Left forelimb (tissue), 1 donor: ENCODE measurements at regions not wholly inside any gene's neighbourhood (a gene's known extent, or its start where the extent isn't known, plus 50 kb on each side); places are given as distances from the start of the nearest gene placed in this dataset.
"Not testable (repeated sequence)": the region's sequence is repeated elsewhere in the genome, so short reads cannot be mapped to it uniquely, and the experiment has no call there.

Source experiments
- DNase-seq: peaks from one replicate; pipeline ENCODE4 v3.0.0-alpha.2; 2018; ENCODE audit warnings: low spot score

DNA sequence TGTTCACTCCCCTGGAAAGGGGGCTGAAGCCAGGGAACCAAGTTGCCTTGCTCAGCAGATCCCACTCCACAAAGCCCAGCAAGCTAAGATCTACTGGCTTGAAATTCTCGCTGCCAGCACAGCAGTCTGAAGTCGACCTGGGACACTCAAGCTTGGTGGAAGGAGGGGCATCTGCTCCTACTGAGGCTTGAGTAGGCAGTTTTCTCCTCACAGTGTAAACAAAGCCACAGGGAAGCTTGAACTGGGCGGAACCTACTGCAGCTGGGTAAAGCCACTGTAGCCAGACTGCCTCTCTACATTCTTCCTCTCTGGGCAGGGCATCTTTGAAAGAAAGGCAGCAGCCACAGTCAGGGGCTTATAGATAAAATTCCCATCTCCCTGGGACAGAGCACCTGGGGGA is 495.0 kb downstream of the USP25 start:
- not testable (repeated sequence) for DNase-seq

DNA sequence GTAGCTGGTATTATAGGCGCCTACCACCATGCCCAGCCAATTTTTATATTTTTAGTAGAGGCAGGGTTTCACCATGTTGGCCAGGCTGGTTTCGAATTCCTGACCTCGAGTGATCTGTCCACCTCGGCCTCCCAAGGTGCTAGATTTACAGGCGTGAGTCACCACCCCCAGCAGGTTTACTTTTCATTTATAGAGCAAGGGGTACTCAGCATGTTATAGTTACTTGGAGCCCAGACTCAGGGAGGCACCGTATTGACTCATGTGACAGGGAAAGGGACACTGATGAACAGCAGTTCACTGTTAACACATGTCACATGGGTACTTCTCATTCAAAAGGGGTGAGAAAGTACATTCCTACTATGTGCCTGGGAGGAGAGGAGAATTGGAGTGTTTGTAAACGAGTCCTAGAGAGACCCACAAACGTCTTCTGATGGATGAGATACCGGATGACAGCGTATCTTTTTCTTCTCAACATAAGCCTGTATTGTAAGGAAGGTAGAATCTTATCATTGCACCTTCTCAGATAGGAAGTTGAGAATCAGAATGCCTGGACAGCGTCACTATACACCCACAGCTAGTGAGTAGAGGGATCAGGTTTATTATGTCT is 510.0 kb downstream of the USP25 start:
- no peak for DNase-seq

DNA sequence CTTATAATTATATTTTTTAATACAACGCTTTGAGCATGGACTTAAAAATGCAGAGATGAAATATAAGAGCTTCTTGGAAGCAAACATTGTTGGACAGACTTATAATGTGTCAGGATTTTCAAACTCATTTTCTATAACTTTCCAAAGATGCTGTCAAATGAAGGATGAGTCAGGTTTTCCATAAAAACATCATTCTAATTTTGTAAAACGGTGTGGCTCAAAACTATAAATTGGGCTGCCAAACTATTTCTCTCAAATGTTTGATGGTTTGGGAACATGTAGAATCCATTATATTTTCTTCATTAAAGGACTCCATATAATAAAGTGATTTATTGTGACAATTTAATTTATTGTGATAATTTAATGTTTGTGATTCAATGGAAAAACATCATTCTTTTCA is 511.2 kb downstream of the USP25 start:
- no peak for DNase-seq

DNA sequence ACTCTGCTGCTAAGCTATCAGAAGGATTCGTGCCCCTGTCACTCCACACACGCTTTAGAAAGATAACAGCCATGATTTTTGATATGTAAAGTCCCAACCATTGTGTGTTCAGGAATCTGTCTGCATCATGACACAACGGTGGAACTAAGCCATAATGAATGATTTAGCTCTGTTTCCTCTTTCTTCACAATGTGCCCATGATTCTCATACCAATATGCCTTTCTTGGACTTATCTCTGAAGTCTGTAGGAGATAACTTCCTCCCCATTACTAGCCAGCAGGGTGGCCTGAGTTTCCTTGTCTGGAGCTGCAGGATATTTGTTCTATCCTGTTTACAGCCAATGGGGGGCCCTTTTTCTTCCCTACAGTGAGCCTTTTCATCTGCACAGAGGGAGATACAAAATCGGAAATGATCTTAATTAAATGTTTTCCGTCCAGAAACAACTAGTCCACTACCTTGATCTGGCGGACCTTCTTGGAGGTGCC is 511.7 kb downstream of the USP25 start:
- DNase-seq: no peak

DNA sequence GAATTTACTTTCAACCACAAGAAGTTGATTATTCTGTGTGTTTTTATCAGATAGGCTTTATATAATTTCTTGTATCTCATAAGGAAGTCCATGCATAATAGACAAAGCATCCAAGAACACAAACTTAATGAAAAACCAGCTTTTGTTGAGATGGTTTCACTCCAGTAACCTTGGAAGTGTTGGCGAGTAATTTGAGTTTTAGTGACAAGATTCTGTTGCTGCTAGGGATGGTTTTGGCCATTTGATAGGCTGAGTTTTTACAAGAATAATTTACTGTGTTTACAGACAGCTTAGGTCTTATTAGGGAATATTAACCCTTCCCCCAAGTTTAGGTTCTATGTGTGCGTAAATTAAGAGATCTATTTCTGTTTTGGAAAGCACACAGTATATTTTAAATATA is 513.6 kb downstream of the USP25 start:
- no peak for DNase-seq

DNA sequence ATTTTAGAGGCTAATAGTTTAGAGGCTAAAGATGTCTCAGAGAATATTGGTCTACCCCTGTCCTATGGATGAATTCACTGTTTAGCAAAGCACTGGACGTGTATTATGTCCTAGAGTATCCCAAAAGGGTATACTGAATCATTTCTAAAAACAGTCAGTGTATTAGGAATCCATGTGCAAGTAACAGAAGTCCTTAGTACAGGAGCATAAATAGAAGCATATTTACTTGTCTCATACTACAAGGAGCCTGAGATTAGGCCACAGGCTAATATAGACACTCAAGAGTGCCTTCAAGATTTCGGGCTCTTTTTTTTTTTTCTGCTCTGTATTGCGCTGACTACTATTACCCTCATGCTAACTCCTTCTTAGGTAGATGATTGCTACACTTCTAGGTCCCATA is 518.9 kb downstream of the USP25 start:
- DNase-seq: no peak

DNA sequence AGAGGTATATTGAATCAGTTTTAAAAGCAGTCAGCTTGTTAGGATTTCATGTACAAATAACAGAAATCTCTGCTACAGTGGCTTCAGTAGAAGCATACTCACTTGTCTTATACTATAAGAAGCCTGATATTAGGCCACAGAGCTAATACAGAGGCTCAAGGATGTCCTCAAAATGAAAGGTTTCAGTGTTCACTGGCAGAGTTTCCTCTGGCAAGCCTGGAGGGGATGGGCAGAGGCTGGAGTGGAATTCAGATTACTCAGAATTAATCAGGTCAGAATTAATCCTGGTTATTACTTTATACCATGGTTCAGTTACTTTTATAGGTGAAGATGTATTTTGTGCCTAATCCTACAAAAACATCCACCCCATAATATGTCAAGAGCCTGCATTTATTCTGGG is 520.5 kb downstream of the USP25 start:
- DNase-seq: no peak

DNA sequence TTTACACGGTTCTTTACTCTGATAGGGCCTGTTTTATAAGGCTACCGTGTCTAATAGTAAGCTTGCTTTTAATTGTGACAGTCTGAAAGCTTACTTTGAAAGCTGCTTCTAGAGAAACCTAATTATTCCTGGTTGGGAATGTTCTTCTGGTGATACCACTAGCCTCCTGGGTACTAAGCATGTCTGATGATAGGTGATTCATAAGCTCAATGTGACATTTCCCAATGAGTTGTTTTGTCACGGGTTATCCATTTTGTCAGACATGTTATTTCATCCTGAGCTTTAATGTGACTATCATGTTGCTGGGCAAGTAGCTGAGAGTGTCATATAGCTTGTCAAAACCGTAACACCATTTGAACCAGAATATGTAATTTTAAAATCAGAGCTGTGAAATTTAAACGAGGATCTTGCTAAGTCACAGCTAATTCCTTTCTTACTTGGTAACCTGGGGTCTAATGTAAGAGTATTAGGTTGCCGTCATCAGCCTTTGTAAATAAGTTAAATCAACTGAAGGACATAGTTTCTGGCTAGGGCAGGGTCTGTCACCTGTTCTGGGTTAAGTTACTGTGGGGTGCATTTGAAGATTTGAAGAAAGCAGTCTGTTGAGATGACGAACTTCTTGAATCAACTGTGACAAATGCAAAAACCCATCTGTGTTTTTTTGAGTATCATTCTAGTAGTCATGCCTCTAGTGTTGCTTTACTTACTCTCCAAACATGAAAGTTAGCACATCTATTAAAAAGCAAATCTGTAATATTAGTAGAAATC is 529.2 kb downstream of the USP25 start:
- DNase-seq: no peak

DNA sequence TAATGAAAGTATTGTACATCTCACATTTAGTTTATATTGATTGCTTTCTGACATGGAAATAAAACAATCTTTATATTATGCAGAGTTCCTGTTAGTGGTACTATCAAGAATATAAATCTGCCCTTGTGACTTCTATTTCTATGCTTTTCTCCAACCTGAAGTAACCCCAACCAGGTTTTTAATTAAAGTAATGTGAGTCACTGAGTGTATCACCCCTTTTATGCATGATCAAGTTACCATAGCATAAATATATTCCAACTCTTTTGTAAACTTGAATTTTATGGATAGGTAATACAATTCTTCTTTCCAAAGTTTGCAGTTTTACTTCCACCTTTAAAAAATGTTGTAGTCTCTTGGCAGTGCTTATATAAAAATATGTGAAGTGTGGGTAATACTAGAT is 532.3 kb downstream of the USP25 start:
- no peak for DNase-seq

DNA sequence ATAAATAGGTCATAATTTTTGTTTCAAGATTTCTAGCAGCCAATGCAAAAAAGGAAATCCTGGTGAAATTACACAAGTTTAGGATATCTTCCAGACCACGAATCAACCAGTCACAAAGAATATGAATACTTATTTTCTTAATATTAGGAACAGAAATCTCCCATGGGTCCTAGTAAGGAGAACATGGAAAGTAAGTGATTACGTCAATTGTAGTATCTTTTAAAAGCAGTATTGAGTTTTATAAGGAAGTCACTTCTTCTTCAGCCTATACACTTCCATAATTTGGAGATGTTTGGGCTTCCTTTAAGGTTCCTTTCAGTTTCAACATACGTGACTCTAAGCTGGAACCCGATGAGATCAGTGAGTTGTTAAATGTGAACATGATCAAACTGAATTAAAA is 534.5 kb downstream of the USP25 start:
- no peak for DNase-seq

DNA sequence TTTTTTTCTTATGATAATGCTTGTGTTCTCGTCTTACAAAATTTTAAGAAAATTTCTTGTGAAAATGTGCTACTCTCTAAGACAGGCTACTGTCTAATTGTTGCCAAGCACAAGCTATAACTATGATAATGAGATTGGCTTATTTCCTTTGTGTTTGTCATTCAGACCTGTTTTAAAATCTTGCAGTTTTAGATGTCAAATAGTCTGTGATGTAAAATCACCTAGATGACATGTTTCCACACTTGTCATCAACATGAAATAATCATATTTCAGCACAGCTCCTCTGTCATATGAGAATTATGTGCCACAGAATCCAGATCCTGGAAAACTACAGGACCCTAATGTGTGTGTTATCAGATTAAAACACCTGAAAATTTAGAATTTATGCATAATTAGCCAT is 539.7 kb downstream of the USP25 start:
- DNase-seq: no peak

DNA sequence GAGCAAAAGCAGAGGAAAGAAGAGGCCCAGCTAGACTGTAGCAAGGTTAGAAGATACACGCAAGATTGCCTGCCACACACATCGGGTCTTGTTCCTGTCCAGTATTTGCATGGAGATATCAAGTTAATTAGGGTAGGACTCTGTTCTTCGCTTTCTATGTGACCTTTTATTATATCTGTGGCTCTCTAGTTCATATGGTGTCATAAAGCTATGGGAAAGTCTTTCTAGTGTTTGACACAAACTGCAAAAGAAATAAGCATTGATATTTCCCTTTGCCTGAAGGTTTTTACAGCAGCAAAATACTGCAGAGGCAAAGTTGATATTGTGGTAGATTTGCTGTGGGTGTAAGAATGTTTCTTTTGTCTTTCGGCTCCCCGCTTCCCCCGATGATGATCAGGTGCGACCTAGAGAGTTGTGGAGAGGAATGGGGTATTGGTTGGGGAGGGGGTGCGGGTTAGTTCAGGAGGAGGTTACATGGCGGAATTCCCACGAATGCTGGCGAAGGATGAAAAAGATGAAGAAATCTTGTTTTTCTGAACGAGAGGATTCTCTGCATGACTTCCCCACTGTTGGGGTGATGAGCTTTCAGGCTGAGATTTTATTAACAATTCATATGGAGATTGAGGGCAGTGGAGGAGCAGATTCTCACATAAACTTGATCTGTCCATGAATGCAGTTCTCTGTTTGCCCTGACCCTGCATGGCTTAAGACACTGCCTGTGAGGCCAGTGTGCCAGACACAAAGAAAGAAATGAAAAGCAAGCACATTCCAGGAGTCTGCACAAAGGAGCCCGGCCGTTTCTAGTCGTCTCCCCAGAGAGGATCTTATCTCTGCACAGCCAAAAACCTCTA is 550.2 kb downstream of the USP25 start:
- DNase-seq: peak; percentile 67

DNA sequence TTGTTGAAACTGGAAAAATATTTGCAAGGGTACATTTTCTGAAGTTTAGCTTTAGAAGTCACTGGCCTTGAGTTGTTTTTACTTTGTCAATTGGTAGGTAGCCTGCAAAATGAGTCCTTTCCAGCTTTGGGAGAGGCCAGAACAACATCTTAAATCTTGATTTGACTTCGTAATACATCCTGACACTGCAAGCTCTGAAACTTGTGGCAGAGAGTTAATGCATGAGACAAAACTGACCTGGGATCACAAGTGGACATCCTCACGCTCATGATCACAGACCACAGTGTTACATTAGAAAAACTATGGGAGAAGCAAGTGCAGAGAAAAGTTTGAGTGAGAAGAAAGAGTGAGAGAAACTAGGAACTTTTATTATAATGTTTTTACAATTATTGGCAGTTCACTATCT is 550.9 kb downstream of the USP25 start:
- DNase-seq: no peak

DNA sequence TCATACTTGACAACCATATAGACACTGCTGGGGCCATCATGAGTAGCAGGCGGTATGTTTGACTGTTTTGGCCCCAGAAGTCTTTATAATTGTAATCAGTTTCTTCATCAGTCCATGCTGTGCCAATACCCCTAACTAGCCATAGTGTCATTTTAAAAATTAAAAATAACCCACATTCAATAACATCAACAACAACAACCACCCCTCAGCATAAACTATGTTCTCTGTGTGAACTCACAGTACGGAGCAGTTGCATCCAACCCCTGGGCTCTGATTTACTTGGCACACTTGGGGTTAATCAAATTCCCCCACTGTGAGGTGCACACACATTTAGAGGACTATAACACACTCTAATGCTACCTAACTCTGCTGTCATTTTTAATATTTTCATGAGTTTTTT is 553.7 kb downstream of the USP25 start:
- no peak for DNase-seq

DNA sequence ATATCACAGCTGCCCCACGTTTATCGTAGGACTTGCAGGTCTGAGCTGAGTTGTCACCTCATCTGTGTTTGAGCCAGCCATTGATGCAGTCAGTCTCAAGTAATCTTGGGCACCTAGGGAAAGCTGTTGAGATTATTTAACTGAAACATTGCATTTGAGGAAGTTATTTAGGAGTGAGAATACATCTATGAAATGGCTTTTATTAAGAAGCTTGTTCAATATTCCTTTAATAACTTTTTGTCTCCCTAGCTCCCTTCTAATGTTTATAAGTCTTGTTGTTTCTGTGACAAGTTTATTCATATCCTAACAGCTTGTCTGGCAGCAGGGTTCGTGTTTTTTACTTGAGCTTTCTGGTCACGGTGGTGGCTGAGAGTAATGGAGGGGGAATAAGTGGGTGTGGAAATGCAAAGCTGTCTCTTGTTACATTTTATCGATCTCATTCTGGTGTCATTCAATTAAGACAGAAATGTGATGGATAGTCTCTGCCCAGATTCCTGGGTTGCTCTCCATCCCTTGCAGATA is 555.9 kb downstream of the USP25 start:
- no peak for DNase-seq

DNA sequence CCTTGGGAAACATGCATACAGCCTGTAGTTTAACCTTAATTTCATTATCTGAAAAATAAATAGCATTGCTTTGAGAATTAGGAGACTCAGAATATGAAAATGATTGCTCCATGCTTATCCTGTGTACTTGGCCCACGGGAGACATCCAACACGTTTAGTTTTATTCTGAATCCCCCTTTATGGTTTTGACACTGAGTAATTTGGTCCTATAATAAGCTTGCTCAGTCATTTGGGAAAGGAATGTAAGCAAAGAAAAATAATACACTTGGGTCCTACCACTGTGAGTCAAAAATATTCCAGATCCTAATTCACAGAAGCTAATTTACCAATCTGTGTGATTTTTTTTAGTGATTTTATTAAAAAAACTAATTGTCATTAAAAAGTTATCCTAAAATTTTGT is 557.3 kb downstream of the USP25 start:
- DNase-seq: no peak

DNA sequence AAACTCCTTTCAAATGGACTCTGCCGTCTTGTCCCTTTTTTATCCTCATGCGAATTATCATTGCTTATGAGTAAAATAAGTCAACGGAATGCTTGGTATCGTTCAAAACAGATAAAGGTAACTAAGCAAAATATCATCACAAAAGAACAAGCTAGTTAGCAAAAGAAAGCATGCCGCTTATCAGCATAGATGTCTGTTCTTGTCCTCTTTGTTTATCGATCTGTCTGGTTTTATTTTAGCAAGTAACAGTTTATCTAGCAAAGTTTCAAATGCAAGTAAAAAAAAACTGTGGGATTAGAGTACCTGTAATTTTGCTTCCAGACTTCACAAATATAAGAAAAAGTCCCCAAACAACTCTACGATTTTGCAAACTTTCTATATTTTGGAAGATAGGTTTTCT is 561.5 kb downstream of the USP25 start:
- no peak for DNase-seq

DNA sequence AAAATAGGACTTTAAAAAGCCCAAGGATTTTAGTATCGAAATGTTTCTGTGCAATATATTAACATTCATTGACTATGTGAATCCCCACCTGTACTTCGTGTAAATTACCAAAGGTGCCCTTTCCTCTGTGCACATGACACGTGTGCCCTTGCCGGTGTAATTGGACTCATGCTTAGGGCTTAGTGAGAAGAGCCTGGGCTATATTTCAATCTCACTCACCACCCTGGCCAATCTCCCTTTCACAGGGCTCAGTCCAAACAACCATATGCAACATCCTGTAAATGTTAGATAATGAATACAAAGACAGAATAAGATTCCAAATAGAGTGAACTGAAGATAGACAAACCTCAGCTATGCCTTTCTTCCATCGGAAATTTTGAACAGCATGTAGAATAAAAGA is 564.3 kb downstream of the USP25 start:
- DNase-seq: no peak

DNA sequence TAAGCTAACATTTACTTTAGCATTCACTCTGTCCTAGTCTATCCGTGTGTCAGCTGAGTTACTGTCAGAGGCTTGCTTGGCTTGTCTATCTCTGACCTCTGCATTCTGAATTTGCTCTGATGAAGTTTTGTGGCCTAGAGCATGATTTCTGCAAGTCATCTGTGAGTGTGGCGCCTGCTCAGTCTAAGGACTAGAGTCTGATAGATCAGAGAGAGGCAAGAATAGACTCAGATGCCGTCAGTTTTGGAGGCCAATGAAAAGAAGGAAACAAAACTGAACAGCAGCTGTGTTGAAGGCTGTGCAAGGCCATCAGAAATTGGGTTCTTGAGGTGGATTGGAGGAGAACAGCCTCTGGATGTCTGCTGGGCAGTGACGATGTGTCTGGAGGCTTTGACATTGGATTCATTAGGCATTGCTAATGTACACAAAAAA is 573.1 kb downstream of the USP25 start:
- no peak for DNase-seq

DNA sequence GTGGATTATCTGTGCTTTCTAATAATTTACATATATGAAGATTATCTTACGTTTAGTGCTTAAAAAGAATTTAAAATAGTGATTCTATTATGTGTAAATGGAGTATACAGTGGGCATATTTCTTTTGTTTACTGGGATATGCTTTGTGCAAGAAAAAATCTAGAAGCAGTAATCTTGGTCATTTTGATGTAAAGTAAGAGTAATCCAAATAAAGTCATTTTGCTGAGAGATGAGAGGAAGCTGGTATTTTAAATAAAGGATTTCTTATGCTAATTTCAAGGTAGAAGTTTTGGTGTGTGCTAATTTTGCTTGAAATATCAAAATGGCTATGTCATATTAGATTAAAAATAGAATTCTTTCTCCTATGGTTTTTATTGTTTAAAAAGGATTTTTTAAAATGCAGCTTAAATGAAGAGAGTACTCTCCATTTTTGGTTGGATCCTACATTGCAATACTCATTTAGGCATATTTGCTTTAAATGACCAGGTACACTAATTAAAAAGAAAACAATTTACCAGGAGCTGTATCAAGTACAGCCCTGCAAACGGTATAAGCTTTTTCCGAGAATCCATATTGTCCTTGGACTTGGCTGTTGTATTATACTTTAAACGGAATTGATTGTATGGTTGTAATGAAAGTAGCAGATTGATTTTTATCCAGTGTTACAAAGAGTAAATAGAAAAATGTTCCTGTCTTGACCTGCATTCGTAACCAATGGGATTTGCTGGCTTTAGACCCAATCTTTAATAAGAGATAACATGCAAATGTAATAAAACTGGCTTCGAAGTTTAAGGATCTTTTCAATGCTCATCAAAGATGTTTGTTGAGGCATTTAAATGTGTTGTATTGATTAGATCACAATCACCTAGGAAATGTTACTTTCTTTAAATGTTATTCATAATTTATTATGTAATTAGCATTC is 574.7 kb downstream of the USP25 start:
- no peak for DNase-seq

DNA sequence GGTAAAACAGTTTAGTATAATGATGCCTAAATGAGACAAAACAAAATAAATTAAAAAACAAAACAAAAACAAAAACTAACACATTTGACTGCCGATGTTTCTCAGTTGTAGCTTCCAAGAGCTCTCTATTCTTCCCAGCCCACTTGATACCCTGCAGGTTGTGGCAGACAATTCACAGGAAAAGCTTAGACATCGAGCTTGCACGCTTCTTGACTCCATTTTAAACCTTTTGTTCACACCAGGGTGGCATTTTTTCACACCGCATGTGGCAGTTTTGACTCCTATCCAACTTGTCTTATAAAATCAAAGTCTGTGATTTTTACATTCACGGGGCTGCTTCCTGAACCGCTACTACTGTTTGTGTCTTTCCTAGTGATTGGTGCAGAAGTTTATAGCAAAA is 575.9 kb downstream of the USP25 start:
- DNase-seq: no peak

DNA sequence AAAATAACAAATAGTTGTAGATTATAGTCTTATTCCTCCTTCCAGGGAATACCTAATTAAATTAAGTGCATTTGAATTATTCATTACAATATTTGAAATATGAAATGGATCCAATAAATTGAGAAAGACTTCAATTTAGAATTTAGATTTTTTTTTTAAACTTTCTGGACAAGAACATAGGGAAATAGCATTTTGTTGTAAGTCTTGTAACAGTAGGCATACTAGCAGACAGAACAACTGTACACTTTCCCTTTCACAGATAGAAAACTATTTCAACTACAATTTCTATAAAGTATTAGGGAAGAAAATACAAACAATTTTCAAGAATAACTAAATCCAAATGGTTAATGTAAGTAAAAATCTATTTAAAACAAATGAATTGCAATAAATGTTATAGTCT is 577.5 kb downstream of the USP25 start:
- no peak for DNase-seq
